OCI-LY1 (cell line): ENCODE measurements at regions not wholly inside any gene's neighbourhood (a gene's known extent, or its start where the extent isn't known, plus 50 kb on each side); places are given as distances from the start of the nearest gene placed in this dataset.
"Not testable (repeated sequence)": the region's sequence is repeated elsewhere in the genome, so short reads cannot be mapped to it uniquely, and the experiment has no call there.

ENCODE experiments used
- H2AFZ ChIP-seq: fragments of 200-600 bp; sonication (generic), shearing (Covaris generic); 2 replicates; pipeline ENCODE4 v1.6.0; 2014; ENCODE audit warnings: antibody characterized with exemption, mild to moderate bottlenecking, low read length
- H3F3A ChIP-seq: fragments of 200-600 bp; sonication (generic), shearing (Covaris generic); 2 replicates; pipeline ENCODE4 v1.6.0; 2014; ENCODE audit warnings: mild to moderate bottlenecking, antibody characterized with exemption, low read length, moderate library complexity; ENCODE audit not compliant: insufficient read depth
- H3K27ac ChIP-seq: fragments of 200-600 bp; sonication (generic); 2 replicates; pipeline ENCODE4 v1.5.1; 2014; ENCODE audit warnings: low read length, mixed run types, mild to moderate bottlenecking, low read depth; ENCODE audit not compliant: poor library complexity, severe bottlenecking
- H3K27me3 ChIP-seq: fragments of 200-600 bp; sonication (generic); 2 replicates; pipeline ENCODE4 v1.6.0; 2014; ENCODE audit warnings: antibody characterized with exemption, mild to moderate bottlenecking, low read length, moderate library complexity; ENCODE audit not compliant: insufficient read depth
- H3K36me3 ChIP-seq: fragments of 200-600 bp; sonication (generic); 2 replicates; pipeline ENCODE4 v1.6.1; 2014; ENCODE audit warnings: mild to moderate bottlenecking, antibody characterized with exemption, low read length, moderate library complexity, mixed read lengths; ENCODE audit not compliant: insufficient read depth
- H3K4me1 ChIP-seq: fragments of 200-600 bp; sonication (generic); 2 replicates; pipeline ENCODE4 v1.5.1; 2014; ENCODE audit warnings: mild to moderate bottlenecking, low read length, moderate library complexity; ENCODE audit not compliant: insufficient read depth, severe bottlenecking
- H3K4me2 ChIP-seq: fragments of 200-600 bp; sonication (generic), shearing (Covaris generic); 2 replicates; pipeline ENCODE4 v1.6.1; 2014; ENCODE audit warnings: low read length
- H3K4me3 ChIP-seq: fragments of 200-600 bp; sonication (generic); 2 replicates; pipeline ENCODE4 v1.5.1; 2014; ENCODE audit warnings: low read length, low read depth, mild to moderate bottlenecking, mixed read lengths; ENCODE audit not compliant: poor library complexity, severe bottlenecking
- H3K79me2 ChIP-seq: fragments of 200-600 bp; shearing (Covaris generic); 2 replicates; pipeline ENCODE4 v1.6.1; 2016; ENCODE audit warnings: mixed run types, low read length, mixed read lengths; ENCODE audit not compliant: insufficient read depth
- H3K9ac ChIP-seq: fragments of 200-600 bp; sonication (generic), shearing (Covaris generic); 2 replicates; pipeline ENCODE4 v1.6.1; 2014; ENCODE audit warnings: mild to moderate bottlenecking, low read length, mixed read lengths
- H3K9me2 ChIP-seq: fragments of 200-600 bp; sonication (generic), shearing (Covaris generic); 2 replicates; pipeline ENCODE4 v1.6.1; 2014; ENCODE audit warnings: low read depth, mild to moderate bottlenecking, low read length, mixed read lengths
- H3K9me3 ChIP-seq: fragments of 200-600 bp; shearing (Covaris generic); 2 replicates; pipeline ENCODE4 v1.6.1; 2014; ENCODE audit warnings: low read length, mixed read lengths
- H4K20me1 ChIP-seq: fragments of 200-600 bp; sonication (generic), shearing (Covaris generic); 2 replicates; pipeline ENCODE4 v1.6.0; 2016; ENCODE audit warnings: mild to moderate bottlenecking, low read length; ENCODE audit not compliant: insufficient read depth
- CTCF ChIP-seq: fragments of 200-600 bp; sonication (generic), shearing (Covaris generic); IDR thresholded peaks from 2 replicates; pipeline ENCODE4 v1.5.1; 2017; ENCODE audit warnings: mild to moderate bottlenecking, antibody characterized with exemption, low read length, moderate library complexity, mixed read lengths
- EZH2 ChIP-seq: fragments of 200-600 bp; sonication (generic), shearing (Covaris generic); IDR thresholded peaks from 2 replicates; pipeline ENCODE4 v1.8.0; 2017; ENCODE audit warnings: borderline replicate concordance, mixed run types, mild to moderate bottlenecking, antibody characterized with exemption, low read length, moderate library complexity, mixed read lengths

GRCh38 chrX:138889149-138889548 is 177.6 kb upstream of the FGF13 start:
- Histone ChIP-seq H3K9me2 (no peaks in the 10 kb centered on the region), H3K4me1 (no peaks in the 10 kb centered on the region), H3K9ac (no peak overlapping the region), H3K36me3 (no peaks in the 10 kb centered on the region), H2AFZ (no peak overlapping the region), H3K27me3 (no peaks in the 10 kb centered on the region), H3K79me2 (no peaks in the 10 kb centered on the region), H3K4me2 (no peak overlapping the region), H3K9me3 (no peaks in the 10 kb centered on the region), H3F3A (no peaks in the 10 kb centered on the region), H3K27ac (no peak overlapping the region), H3K4me3 (no peak overlapping the region), H4K20me1 (no peaks in the 10 kb centered on the region)
- TF ChIP-seq EZH2 (no peak), CTCF (no peak)

GRCh38 chrX:138886769-138887168 is 175.3 kb upstream of the FGF13 start:
- no peaks in the 10 kb centered on the region for H3K9me2 ChIP-seq
- no peaks in the 10 kb centered on the region for H3K27me3 ChIP-seq
- H3K9ac ChIP-seq, result no peak overlapping the region
- no peaks in the 10 kb centered on the region for H3K79me2 ChIP-seq
- H3K4me1 ChIP-seq, result no peaks in the 10 kb centered on the region
- H3K36me3 ChIP-seq, result no peaks in the 10 kb centered on the region
- no peak for TF ChIP-seq CTCF
- no peak for TF ChIP-seq EZH2
- H3K4me2 ChIP-seq, result no peak overlapping the region
- no peaks in the 10 kb centered on the region for H3K9me3 ChIP-seq
- H3K27ac ChIP-seq, result no peak overlapping the region
- H3K4me3 ChIP-seq, result no peak overlapping the region
- H3F3A ChIP-seq, result no peaks in the 10 kb centered on the region
- H4K20me1 ChIP-seq, result no peaks in the 10 kb centered on the region
- no peak overlapping the region for H2AFZ ChIP-seq

- H3K79me2 ChIP-seq, result no peaks in the 10 kb centered on the region
- no peaks in the 10 kb centered on the region for H3K27me3 ChIP-seq
- H3K9me2 ChIP-seq, result no peaks in the 10 kb centered on the region
- no peak overlapping the region for H3K9ac ChIP-seq
- H3K9me3 ChIP-seq, result no peaks in the 10 kb centered on the region
- H4K20me1 ChIP-seq, result no peaks in the 10 kb centered on the region
- H3F3A ChIP-seq, result no peaks in the 10 kb centered on the region
- no peak overlapping the region for H3K4me3 ChIP-seq
- H2AFZ ChIP-seq, result no peak overlapping the region
- H3K36me3 ChIP-seq, result no peaks in the 10 kb centered on the region
- no peak overlapping the region for H3K27ac ChIP-seq
- TF ChIP-seq CTCF (no peak), EZH2 (no peak)
- no peaks in the 10 kb centered on the region for H3K4me1 ChIP-seq
- H3K4me2 ChIP-seq, result no peak overlapping the region
Measured at GRCh38 chrX:138885886-138886285, 174.4 kb upstream of the FGF13 start.

DNA sequence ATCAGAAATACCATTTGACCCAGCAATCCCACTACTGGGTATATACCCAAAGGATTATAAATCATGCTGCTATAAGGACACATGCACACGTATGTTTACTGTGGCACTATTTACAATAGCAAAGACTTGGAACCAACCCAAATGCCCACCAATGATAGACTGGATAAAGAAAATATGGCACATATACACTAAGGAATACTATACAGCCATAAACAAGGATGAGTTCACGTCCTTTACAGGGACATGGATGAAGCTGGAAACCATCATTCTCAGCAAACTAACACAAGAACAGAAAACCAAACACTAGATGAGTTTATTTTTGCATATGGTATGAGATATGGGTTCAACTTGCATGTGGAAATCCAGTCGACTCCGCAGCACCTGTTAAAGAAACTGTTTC is 168.8 kb upstream of the FGF13 start:
- H3K4me3 ChIP-seq, H3K9ac ChIP-seq, H3K27me3 ChIP-seq, H3F3A ChIP-seq, H2AFZ ChIP-seq, H3K36me3 ChIP-seq, H3K27ac ChIP-seq, H3K9me3 ChIP-seq, H3K4me1 ChIP-seq, H3K79me2 ChIP-seq, H3K4me2 ChIP-seq, H4K20me1 ChIP-seq, H3K9me2 ChIP-seq: not testable (repeated sequence)
